ENCODE measurements at regions not wholly inside any gene's neighbourhood (a gene's known extent, or its start where the extent isn't known, plus 50 kb on each side); places are given as distances from the start of the nearest gene placed in this dataset.

DNA sequence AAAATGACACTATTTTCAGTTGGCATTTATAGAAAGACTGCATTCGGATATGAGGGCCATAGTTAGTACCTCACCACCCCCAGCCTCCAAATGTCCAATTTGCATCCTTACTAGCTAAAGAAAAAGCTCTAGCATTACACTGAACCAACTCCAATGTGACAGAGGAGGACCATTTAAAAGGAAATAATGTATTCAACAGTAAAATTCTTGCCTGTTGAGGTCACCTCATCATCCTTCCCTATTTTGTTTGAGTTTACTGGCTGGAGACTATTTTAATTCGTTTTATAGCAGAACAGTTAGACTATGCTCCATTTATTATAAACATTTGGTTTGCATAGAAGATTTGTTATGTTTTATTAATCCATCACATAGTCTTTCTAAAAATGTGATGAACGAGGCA lies 88.2 kb upstream of the PPARGC1A start:
- Histone ChIP-seq H3K27ac (replicated peaks) (no peak overlapping the region), H3K4me3 (replicated peaks; ENCODE audit: insufficient read depth, low read length) (no peak overlapping the region), H3K27me3 (ENCODE audit: insufficient read depth, poor library complexity, severe bottlenecking) (no peaks in the 10 kb centered on the region)
- DNase-seq (ENCODE audit: low read depth in 1 of 2, low spot score in 1 of 2): no peak
- TF ChIP-seq GABPA (IDR thresholded peaks at IDR 0.05; ENCODE audit: low read depth) (no peak), SPI1 (IDR thresholded peaks at IDR 0.05; ENCODE audit: borderline replicate concordance, low read depth) (no peak), POLR2AphosphoS5 (IDR thresholded peaks at IDR 0.05; ENCODE audit: low read depth) (no peak)
- TF ChIP-seq, protein P1, sequence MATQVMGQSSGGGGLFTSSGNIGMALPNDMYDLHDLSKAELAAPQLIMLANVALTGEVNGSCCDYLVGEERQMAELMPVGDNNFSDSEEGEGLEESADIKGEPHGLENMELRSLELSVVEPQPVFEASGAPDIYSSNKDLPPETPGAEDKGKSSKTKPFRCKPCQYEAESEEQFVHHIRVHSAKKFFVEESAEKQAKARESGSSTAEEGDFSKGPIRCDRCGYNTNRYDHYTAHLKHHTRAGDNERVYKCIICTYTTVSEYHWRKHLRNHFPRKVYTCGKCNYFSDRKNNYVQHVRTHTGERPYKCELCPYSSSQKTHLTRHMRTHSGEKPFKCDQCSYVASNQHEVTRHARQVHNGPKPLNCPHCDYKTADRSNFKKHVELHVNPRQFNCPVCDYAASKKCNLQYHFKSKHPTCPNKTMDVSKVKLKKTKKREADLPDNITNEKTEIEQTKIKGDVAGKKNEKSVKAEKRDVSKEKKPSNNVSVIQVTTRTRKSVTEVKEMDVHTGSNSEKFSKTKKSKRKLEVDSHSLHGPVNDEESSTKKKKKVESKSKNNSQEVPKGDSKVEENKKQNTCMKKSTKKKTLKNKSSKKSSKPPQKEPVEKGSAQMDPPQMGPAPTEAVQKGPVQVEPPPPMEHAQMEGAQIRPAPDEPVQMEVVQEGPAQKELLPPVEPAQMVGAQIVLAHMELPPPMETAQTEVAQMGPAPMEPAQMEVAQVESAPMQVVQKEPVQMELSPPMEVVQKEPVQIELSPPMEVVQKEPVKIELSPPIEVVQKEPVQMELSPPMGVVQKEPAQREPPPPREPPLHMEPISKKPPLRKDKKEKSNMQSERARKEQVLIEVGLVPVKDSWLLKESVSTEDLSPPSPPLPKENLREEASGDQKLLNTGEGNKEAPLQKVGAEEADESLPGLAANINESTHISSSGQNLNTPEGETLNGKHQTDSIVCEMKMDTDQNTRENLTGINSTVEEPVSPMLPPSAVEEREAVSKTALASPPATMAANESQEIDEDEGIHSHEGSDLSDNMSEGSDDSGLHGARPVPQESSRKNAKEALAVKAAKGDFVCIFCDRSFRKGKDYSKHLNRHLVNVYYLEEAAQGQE (IDR thresholded peaks at IDR 0.05; ENCODE audit: insufficient replicate concordance, low read depth): no peak
- TF ChIP-seq, protein P2, sequence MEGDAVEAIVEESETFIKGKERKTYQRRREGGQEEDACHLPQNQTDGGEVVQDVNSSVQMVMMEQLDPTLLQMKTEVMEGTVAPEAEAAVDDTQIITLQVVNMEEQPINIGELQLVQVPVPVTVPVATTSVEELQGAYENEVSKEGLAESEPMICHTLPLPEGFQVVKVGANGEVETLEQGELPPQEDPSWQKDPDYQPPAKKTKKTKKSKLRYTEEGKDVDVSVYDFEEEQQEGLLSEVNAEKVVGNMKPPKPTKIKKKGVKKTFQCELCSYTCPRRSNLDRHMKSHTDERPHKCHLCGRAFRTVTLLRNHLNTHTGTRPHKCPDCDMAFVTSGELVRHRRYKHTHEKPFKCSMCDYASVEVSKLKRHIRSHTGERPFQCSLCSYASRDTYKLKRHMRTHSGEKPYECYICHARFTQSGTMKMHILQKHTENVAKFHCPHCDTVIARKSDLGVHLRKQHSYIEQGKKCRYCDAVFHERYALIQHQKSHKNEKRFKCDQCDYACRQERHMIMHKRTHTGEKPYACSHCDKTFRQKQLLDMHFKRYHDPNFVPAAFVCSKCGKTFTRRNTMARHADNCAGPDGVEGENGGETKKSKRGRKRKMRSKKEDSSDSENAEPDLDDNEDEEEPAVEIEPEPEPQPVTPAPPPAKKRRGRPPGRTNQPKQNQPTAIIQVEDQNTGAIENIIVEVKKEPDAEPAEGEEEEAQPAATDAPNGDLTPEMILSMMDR (IDR thresholded peaks at IDR 0.05; ENCODE audit: insufficient read depth, low read length): no peak

DNA sequence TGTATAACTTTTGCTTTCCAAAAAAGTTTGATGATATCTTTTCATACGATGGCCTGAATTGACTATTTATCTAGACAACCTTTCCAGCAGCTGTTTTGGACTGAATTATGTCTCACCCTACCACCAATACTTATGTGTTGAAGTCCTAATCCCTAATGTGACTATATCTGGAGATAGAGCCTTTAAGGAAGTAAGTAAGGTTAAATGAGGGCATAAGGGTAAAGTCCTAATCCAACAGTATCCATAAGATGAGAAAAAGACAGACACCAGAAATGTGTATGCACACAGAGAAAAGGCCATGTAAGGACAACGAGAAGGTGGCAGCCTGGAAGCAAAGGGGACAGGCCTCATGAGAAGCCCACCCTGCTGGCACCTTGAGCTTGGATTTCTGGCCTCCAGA lies 86.6 kb upstream of the PPARGC1A start:
- no peak overlapping the region for H3K4me3 ChIP-seq (replicated peaks; ENCODE audit: insufficient read depth, low read length)
- H3K27ac ChIP-seq (replicated peaks): no peak overlapping the region
- no peak for DNase-seq (ENCODE audit: low read depth in 1 of 2, low spot score in 1 of 2)
- H3K27me3 ChIP-seq (ENCODE audit: insufficient read depth, poor library complexity, severe bottlenecking): no peaks in the 10 kb centered on the region
- TF ChIP-seq, protein P1 (IDR thresholded peaks at IDR 0.05; ENCODE audit: insufficient replicate concordance, low read depth): no peak
- TF ChIP-seq POLR2AphosphoS5 (IDR thresholded peaks at IDR 0.05; ENCODE audit: low read depth): no peak
- no peak for TF ChIP-seq SPI1 (IDR thresholded peaks at IDR 0.05; ENCODE audit: borderline replicate concordance, low read depth)
- TF ChIP-seq, protein P2 (IDR thresholded peaks at IDR 0.05; ENCODE audit: insufficient read depth, low read length): no peak
- no peak for TF ChIP-seq GABPA (IDR thresholded peaks at IDR 0.05; ENCODE audit: low read depth)

DNA sequence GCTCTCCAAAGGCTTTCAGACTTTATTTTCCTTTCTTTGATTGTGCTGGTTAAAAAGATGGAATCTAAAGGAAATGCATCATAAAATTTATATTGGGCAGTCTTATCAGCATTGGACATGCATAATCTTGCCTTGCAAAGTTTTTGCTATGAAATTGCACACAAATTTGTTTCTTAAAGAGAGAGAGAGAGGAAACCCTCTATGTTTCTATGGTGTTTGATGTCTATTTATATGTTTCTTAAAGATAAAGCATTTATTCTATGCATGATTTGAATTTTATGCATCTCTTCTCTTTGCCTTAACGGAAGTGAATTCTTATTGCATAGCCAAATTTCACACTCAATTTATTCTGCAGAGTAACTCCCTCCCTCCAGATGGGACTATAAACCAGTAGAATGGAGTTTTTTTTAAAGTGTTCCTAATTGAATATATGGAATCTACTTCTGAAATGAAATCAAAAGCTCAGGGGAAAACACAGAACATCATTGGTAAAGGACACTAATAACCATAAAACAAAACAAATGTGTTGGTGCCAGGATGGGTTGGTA lies 83.5 kb upstream of the PPARGC1A start:
- Histone ChIP-seq H3K27ac (replicated peaks) (no peak overlapping the region), H3K27me3 (ENCODE audit: insufficient read depth, poor library complexity, severe bottlenecking) (no peaks in the 10 kb centered on the region), H3K4me3 (replicated peaks; ENCODE audit: insufficient read depth, low read length) (no peak overlapping the region)
- DNase-seq (ENCODE audit: low read depth in 1 of 2, low spot score in 1 of 2): no peak
- no peak for TF ChIP-seq GABPA (IDR thresholded peaks at IDR 0.05; ENCODE audit: low read depth)
- TF ChIP-seq POLR2AphosphoS5 (IDR thresholded peaks at IDR 0.05; ENCODE audit: low read depth): no peak
- TF ChIP-seq, protein P2 (IDR thresholded peaks at IDR 0.05; ENCODE audit: insufficient read depth, low read length): no peak
- TF ChIP-seq SPI1 (IDR thresholded peaks at IDR 0.05; ENCODE audit: borderline replicate concordance, low read depth): no peak
- TF ChIP-seq, protein P1 (IDR thresholded peaks at IDR 0.05; ENCODE audit: insufficient replicate concordance, low read depth): no peak

All from HL-60 (cell line).